GM18520 (cell line): ENCODE measurements at regions not wholly inside any gene's neighbourhood (a gene's known extent, or its start where the extent isn't known, plus 50 kb on each side); places are given as distances from the start of the nearest gene placed in this dataset.
"Not testable (repeated sequence)": the region's sequence is repeated elsewhere in the genome, so short reads cannot be mapped to it uniquely, and the experiment has no call there.

Experiments used
- ATAC-seq: cut with Tn5 transposase; IDR thresholded peaks from one replicate; pipeline ENCODE4 v1.9.1; 2021; ENCODE audit not compliant: unreplicated experiment

- no peak for ATAC-seq
These were observed 115.6 kb upstream of the METAP2 start for GRCh38 chr12:95358111-95359083.

GRCh38 chr12:95365912-95366311 is 108.0 kb upstream of the METAP2 start:
- ATAC-seq: no peak

- ATAC-seq: no peak
These were observed 105.0 kb upstream of the METAP2 start for GRCh38 chr12:95368931-95369330.

- ATAC-seq: no peak
These were observed 102.4 kb upstream of the METAP2 start for GRCh38 chr12:95371571-95371970.

- not testable (repeated sequence) for ATAC-seq
These were observed 94.5 kb upstream of the METAP2 start for GRCh38 chr12:95379481-95379880.

GRCh38 chr12:95380334-95380733 is 93.6 kb upstream of the METAP2 start:
- not testable (repeated sequence) for ATAC-seq

- no peak for ATAC-seq
These were observed 92.8 kb upstream of the METAP2 start for GRCh38 chr12:95380997-95381786.

GRCh38 chr12:95383920-95384319 is 90.0 kb upstream of the METAP2 start:
- ATAC-seq: not testable (repeated sequence)

GRCh38 chr12:95384785-95385184 is 89.2 kb upstream of the METAP2 start:
- no peak for ATAC-seq

- ATAC-seq: no peak
These were observed 88.5 kb upstream of the METAP2 start for GRCh38 chr12:95385246-95386035.

GRCh38 chr12:95386051-95386450 is 87.9 kb upstream of the METAP2 start:
- ATAC-seq: no peak

- ATAC-seq: not testable (repeated sequence)
These were observed 85.7 kb upstream of the METAP2 start for GRCh38 chr12:95388260-95388659.

GRCh38 chr12:95390192-95390591 is 83.8 kb upstream of the METAP2 start:
- peak; percentile 41 for ATAC-seq

- no peak for ATAC-seq
These were observed 83.0 kb upstream of the METAP2 start for GRCh38 chr12:95390932-95391331.

GRCh38 chr12:95393191-95393790 is 80.7 kb upstream of the METAP2 start:
- ATAC-seq: no peak

- no peak for ATAC-seq
These were observed 78.3 kb upstream of the METAP2 start for GRCh38 chr12:95395696-95396095.

GRCh38 chr12:95396849-95397468 is 77.0 kb upstream of the METAP2 start:
- ATAC-seq: no peak

- ATAC-seq: no peak
These were observed 76.4 kb upstream of the METAP2 start for GRCh38 chr12:95397571-95397970.

GRCh38 chr12:95402096-95402495 is 71.9 kb upstream of the METAP2 start:
- ATAC-seq: no peak

- ATAC-seq: no peak
These were observed 65.8 kb upstream of the METAP2 start for GRCh38 chr12:95408201-95408600.
